Loucy (cell line): ENCODE measurements at regions not wholly inside any gene's neighbourhood (a gene's known extent, or its start where the extent isn't known, plus 50 kb on each side); places are given as distances from the start of the nearest gene placed in this dataset.

ENCODE experiments used
- H2AFZ ChIP-seq: fragments of 200-600 bp; sonication (generic); 2 replicates; pipeline ENCODE4 v1.6.0; 2016; ENCODE audit warnings: antibody characterized with exemption, mild to moderate bottlenecking, low read length, moderate library complexity
- H3F3A ChIP-seq: fragments of 200-600 bp; 2 replicates; pipeline ENCODE4 v1.6.0; 2016; ENCODE audit warnings: antibody characterized with exemption, low read depth, mild to moderate bottlenecking
- H3K27me3 ChIP-seq: fragments of 200-600 bp; sonication (generic); 2 replicates; pipeline ENCODE4 v1.6.1; 2014; ENCODE audit warnings: low read length, mild to moderate bottlenecking; ENCODE audit not compliant: insufficient read depth, poor library complexity, severe bottlenecking
- H3K36me3 ChIP-seq: fragments of 200-600 bp; sonication (generic); 2 replicates; pipeline ENCODE4 v1.6.1; 2016; ENCODE audit warnings: low read length; ENCODE audit not compliant: insufficient read depth
- H3K4me1 ChIP-seq: fragments of 200-600 bp; sonication (generic); 2 replicates; pipeline ENCODE4 v1.5.1; 2014; ENCODE audit warnings: low read length, mild to moderate bottlenecking; ENCODE audit not compliant: insufficient read depth, poor library complexity, severe bottlenecking
- H3K4me2 ChIP-seq: fragments of 200-600 bp; sonication (generic); 2 replicates; pipeline ENCODE4 v1.6.0; 2014; ENCODE audit warnings: antibody characterized with exemption, low read length, low read depth, mild to moderate bottlenecking; ENCODE audit not compliant: poor library complexity, severe bottlenecking
- H3K4me3 ChIP-seq: fragments of 200-600 bp; sonication (generic); 2 replicates; pipeline ENCODE4 v1.5.1; 2014; ENCODE audit warnings: low read length, mild to moderate bottlenecking, mixed read lengths; ENCODE audit not compliant: poor library complexity, severe bottlenecking
- H3K79me2 ChIP-seq: fragments of 200-600 bp; sonication (generic); 2 replicates; pipeline ENCODE4 v1.6.1; 2014; ENCODE audit warnings: low read length; ENCODE audit not compliant: insufficient read depth
- H3K9ac ChIP-seq: fragments of 200-600 bp; sonication (generic); 2 replicates; pipeline ENCODE4 v1.6.0; 2014; ENCODE audit warnings: mild to moderate bottlenecking, low read depth, low read length, moderate library complexity; ENCODE audit not compliant: poor library complexity, severe bottlenecking
- H3K9me2 ChIP-seq: fragments of 200-600 bp; sonication (generic); replicated peaks from 2 replicates; pipeline ENCODE4 v1.6.1; 2016; ENCODE audit warnings: low read depth, low read length, mixed read lengths
- H3K9me3 ChIP-seq: fragments of 200-600 bp; sonication (generic); 2 replicates; pipeline ENCODE4 v1.6.1; 2014; ENCODE audit warnings: mild to moderate bottlenecking, antibody characterized with exemption, low read length, low read depth; ENCODE audit not compliant: insufficient read depth
- H4K20me1 ChIP-seq: fragments of 200-600 bp; sonication (generic); 2 replicates; pipeline ENCODE4 v1.6.0; 2014; ENCODE audit warnings: antibody characterized with exemption, low read length, mild to moderate bottlenecking; ENCODE audit not compliant: insufficient read depth, poor library complexity, severe bottlenecking
- EZH2phosphoT487 ChIP-seq: fragments of 200-600 bp; IDR thresholded peaks from 2 replicates; pipeline ENCODE4 v1.6.1; 2018; ENCODE audit warnings: antibody characterized with exemption, mild to moderate bottlenecking, moderate library complexity, borderline replicate concordance
- TF ChIP-seq, protein P1 (sequence below): fragments of 200-600 bp; sonication (generic); conservative IDR thresholded peaks from 2 replicates; pipeline ENCODE4 v1.5.1; 2014; ENCODE audit warnings: mild to moderate bottlenecking, antibody characterized with exemption, low read length

DNA sequence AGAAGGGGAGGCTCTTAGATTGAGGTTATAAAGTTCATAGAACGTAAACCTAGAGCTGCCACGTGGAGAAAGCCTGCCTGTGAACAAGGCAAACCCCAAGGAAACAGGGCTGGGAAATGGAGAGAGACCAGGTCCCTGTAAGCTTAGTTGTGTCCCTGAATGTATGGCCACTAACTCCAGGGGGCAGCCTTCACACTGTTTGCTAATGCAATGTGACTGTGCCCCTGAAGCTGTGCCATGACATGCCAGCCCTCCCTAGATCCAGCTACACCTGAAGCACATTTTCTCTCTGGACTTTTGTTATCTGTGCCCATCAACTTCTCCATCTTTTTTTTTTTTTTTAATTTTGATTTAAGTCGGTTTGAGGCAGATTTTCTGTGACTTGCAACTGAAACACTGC is 60.6 kb upstream of the TMCC3 start:
- no peak for TF ChIP-seq EZH2phosphoT487
- TF ChIP-seq, protein P1, sequence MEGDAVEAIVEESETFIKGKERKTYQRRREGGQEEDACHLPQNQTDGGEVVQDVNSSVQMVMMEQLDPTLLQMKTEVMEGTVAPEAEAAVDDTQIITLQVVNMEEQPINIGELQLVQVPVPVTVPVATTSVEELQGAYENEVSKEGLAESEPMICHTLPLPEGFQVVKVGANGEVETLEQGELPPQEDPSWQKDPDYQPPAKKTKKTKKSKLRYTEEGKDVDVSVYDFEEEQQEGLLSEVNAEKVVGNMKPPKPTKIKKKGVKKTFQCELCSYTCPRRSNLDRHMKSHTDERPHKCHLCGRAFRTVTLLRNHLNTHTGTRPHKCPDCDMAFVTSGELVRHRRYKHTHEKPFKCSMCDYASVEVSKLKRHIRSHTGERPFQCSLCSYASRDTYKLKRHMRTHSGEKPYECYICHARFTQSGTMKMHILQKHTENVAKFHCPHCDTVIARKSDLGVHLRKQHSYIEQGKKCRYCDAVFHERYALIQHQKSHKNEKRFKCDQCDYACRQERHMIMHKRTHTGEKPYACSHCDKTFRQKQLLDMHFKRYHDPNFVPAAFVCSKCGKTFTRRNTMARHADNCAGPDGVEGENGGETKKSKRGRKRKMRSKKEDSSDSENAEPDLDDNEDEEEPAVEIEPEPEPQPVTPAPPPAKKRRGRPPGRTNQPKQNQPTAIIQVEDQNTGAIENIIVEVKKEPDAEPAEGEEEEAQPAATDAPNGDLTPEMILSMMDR, result peak; percentile 81
- Histone ChIP-seq H3K27me3 (no peaks in the 10 kb centered on the region), H3K4me3 (no peak overlapping the region), H3K4me1 (no peaks in the 10 kb centered on the region), H4K20me1 (no peaks in the 10 kb centered on the region), H3K9me3 (no peaks in the 10 kb centered on the region), H3K9ac (no peak overlapping the region), H3K79me2 (no peaks in the 10 kb centered on the region), H3F3A (no peaks in the 10 kb centered on the region), H3K36me3 (no peaks in the 10 kb centered on the region), H2AFZ (no peak overlapping the region), H3K9me2 (no peaks in the 10 kb centered on the region), H3K4me2 (no peak overlapping the region)

DNA sequence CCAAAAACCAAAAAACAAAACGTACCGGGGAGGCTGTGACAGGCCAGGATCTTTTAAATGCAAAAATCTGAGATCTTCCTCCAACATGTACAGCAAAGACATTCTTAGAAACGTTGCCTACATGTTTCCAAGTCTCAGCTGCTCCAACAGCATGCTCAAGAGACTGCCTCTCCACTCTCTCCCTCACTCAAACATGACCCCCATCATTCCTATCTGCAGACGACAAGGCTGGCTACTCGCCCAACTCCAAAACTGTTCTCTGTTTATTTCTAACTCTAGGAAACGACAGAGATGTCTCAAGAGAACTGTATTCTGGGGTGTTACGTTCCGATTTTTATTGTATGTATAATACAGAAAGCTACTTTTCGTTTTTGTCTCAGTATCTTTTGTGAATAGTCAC is 57.5 kb upstream of the TMCC3 start:
- no peak overlapping the region for H2AFZ ChIP-seq
- no peak overlapping the region for H3K9ac ChIP-seq
- no peaks in the 10 kb centered on the region for H3K27me3 ChIP-seq
- no peaks in the 10 kb centered on the region for H4K20me1 ChIP-seq
- no peaks in the 10 kb centered on the region for H3K9me3 ChIP-seq
- no peaks in the 10 kb centered on the region for H3K79me2 ChIP-seq
- no peaks in the 10 kb centered on the region for H3K9me2 ChIP-seq
- H3F3A ChIP-seq, result no peaks in the 10 kb centered on the region
- H3K4me1 ChIP-seq, result no peaks in the 10 kb centered on the region
- no peaks in the 10 kb centered on the region for H3K36me3 ChIP-seq
- TF ChIP-seq, protein P1, result no peak
- no peak for TF ChIP-seq EZH2phosphoT487
- no peak overlapping the region for H3K4me3 ChIP-seq
- no peak overlapping the region for H3K4me2 ChIP-seq

DNA sequence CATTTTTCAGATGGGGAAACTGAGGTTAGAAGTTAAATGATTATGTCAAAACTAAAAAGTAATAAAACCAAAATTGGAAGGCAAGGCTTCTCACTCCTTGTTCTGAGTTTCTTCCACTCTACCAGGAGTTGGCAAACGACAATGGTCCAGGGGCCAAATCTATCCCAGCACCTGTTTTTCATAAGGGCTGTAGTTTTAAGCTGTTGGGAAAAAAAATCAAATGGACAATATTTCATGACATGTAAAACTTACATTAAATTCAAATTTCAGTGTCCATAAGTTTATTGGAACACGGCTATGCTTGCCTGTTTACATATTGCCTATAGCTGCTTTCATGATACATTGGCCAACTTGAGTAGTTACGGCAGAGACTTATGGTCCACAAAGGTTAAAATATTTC is 56.7 kb upstream of the TMCC3 start:
- Histone ChIP-seq H2AFZ (no peak overlapping the region), H3K4me1 (no peaks in the 10 kb centered on the region), H3K4me2 (no peak overlapping the region), H4K20me1 (no peaks in the 10 kb centered on the region), H3F3A (no peaks in the 10 kb centered on the region), H3K4me3 (no peak overlapping the region), H3K36me3 (no peaks in the 10 kb centered on the region), H3K9ac (no peak overlapping the region), H3K9me2 (no peaks in the 10 kb centered on the region), H3K27me3 (no peaks in the 10 kb centered on the region), H3K9me3 (no peaks in the 10 kb centered on the region), H3K79me2 (no peaks in the 10 kb centered on the region)
- TF ChIP-seq, protein P1, result no peak
